Stimulated activated CD8-positive, alpha-beta memory T cell treated with anti-CD3 and anti-CD28 coated beads, Interleukin-4, amount 100 ng/mL, for 48 hours (primary cell): ENCODE measurements at regions not wholly inside any gene's neighbourhood (a gene's known extent, or its start where the extent isn't known, plus 50 kb on each side); places are given as distances from the start of the nearest gene placed in this dataset.

Source experiments
- DNase-seq: peaks from one replicate; pipeline ENCODE4 v3.0.0-alpha.2; 2020

DNA sequence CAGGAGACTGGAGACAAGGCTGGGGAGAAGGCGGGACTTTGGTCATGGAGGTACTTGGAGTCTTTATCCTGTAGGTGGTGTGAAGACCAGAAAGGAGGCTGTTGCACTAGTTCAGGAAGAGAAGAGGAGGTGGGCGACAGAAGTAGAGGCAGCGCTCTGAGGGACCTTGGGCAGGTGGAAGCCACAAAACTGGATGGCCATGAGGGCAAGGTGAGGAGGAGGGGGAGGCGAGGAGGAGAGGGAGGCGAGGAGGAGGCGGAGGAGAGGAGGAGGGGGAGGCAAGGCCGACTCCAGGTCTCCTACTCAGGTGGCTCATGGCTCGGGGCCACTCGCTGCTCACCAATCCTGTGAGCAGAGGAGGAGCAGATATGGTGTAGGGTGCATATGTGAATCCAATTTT, 125.6 kb downstream of the RPLP1 start:
- no peak for DNase-seq

GRCh38 chr15:69578787-69579583, 126.4 kb downstream of the RPLP1 start:
- DNase-seq = no peak

- DNase-seq = no peak
These were observed 127.5 kb downstream of the RPLP1 start for GRCh38 chr15:69579950-69580618.

DNA sequence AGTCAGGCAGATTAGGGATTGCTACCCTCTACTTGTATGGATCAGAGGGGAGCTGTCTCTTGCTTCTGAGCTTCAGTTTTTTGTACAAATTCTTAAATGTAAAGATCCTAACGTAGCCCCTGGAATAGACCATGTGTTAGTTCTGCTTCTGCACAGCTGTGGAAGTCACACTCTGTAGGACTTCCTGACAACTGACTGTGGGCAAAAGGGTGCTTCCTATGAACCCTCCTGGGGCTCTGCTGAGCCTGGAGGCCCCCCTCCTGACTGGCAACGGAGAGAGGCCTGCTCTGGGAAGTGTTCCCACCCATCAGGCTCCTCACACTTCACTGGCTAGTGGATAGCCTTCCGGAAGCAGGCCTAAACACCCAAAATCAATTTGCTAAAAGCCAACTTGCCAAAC, 131.0 kb downstream of the RPLP1 start:
- DNase-seq = no peak

DNA sequence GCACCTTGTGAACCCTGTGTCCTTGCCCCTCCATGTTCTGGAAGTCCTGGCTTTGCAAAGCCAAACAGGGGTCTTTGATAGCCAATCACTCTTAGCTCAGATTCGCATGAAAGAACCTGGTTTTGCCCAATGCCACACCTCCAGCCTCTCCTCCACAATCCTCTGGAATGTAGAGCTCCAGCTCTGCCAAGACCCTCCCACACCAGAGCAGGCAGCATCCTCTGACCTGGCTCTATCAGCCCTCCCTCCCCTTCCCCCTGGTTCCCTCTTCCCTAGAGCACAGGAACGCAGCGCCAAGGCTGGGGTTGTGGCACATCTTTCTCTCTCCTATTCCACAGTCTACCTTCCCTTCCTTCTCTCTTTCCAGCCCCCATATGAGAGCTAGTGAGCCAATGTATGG, 133.3 kb downstream of the RPLP1 start:
- DNase-seq = no peak

DNA sequence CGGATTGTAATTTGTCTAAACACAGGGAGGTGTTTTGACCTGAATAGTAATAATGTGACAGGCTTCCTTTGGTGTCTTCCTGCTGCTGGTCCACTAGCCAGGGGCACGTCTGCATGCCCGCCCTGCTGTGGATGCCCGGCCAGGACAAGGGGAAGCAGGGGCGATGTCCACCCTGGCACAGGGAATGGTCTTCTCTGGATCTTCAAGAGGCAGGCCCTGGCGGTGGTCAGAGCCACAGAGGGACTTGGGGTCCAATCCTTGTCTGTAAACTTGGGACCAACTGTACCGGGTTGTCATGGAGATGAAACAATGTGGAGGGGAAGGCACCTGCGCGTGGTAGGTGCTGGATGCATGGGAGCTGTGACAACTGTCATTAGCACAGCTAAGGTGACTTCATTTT, 134.1 kb downstream of the RPLP1 start:
- DNase-seq = no peak

- no peak for DNase-seq
These were observed 135.3 kb downstream of the RPLP1 start for GRCh38 chr15:69587723-69588426.

- no peak for DNase-seq
These were observed 137.6 kb downstream of the RPLP1 start for GRCh38 chr15:69590201-69590710.

DNA sequence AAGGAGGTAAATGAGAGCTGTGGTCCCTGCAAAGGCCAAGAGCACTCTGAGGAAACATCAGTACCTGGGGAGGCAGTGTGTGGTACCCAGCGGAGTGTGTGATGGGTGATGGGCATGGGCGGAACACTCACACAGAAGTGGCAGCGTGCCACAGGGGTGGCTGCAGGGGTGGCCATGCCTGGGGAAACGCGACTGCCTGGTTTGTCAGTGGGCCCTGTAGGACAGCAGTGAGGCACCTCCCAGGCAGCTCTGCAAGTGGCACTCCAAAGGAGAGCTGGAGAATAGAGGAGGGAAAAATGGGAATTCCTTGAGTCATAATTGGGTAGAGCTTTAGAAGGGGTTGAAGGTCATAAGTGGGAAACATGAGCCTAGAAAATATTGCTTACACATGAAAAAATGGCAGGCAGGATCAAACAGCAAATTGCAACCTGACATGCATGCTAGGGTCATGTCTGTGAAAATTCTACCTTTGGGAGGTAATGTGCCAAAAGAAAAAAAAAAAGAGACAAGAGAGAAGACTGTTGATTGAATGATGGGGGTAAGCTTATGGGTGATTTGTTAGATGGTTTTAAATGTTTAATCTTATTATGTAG, 138.4 kb downstream of the RPLP1 start:
- no peak for DNase-seq

- no peak for DNase-seq
These were observed 139.4 kb downstream of the RPLP1 start for GRCh38 chr15:69591905-69592508.

GRCh38 chr15:69592954-69593353, 140.3 kb downstream of the RPLP1 start:
- no peak for DNase-seq

GRCh38 chr15:69593488-69593887, 140.9 kb downstream of the RPLP1 start:
- no peak for DNase-seq

GRCh38 chr15:69593981-69594966, 141.7 kb downstream of the RPLP1 start:
- no peak for DNase-seq

- DNase-seq = no peak
These were observed 142.6 kb downstream of the RPLP1 start for GRCh38 chr15:69595009-69595791.

DNA sequence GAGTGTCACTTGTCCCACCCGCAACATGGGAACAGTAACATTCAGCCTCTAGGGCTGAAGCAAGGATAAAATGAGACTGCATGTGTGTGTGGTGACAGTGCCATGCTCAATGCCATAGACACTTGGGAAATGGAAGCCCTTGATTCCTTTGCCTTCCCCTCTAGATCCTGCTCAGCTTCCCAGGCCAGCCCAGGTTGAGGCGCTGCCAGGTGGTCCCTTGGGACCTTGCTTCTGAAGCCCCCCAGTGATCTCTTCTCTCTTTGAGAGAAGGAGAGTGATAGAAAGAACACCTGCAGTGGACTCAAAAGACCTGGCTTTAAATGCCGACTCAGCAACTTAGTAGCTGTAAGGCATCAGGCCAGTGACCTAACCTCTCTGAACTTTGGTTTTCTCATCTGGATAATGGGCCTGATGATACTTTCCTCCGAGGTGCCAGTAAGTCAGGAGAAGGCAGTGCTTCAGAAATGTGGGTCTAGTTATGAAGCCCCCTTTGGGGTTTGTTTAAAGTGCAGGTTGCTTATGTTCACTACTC, 144.5 kb downstream of the RPLP1 start:
- peak; percentile 10 for DNase-seq

DNA sequence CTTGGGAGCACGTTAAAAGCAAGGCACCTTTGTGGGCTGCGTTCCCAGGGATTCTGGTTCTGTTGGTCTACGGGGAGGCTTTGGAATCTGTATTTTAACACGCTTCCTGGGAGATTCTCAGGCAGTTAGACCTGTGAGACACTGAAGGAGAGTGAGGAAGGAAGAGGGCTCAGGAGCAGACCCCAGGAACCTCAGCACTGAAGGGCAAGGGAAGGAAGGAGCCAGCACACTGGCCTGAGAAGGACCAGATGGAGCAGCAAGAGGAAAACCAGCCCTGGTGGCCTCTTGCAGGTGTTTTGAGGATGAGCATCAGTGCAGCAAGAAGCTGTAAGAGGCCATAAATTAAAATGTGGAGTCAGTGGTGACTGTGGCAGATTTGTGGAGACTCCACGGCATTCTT, 146.7 kb downstream of the RPLP1 start:
- DNase-seq = peak; percentile 2

DNA sequence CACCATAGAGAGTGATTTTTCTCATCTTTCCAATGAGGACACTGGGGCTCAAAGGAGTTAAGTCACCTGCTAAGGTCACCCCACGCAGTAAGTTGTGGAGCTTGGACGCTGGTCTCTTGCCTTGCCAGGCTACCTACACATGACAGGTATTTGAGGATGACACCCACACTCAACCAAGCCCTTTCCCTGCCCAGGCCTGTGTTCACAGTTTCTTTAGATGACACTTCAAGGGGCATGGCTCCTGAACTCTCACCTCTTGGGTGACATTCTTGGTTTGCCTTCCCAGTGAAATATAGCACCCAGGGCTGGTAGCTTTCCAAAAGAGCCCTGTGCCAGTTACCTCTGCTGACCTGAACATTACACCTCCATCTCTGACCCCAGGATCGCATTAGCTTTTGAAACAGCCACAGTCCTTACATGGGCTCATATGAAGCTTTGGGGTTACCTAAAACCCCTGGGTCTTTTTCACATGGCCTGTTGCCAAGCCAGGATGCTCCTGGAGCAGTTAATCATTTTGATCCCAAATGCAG, 148.0 kb downstream of the RPLP1 start:
- DNase-seq = peak; percentile 2

DNA sequence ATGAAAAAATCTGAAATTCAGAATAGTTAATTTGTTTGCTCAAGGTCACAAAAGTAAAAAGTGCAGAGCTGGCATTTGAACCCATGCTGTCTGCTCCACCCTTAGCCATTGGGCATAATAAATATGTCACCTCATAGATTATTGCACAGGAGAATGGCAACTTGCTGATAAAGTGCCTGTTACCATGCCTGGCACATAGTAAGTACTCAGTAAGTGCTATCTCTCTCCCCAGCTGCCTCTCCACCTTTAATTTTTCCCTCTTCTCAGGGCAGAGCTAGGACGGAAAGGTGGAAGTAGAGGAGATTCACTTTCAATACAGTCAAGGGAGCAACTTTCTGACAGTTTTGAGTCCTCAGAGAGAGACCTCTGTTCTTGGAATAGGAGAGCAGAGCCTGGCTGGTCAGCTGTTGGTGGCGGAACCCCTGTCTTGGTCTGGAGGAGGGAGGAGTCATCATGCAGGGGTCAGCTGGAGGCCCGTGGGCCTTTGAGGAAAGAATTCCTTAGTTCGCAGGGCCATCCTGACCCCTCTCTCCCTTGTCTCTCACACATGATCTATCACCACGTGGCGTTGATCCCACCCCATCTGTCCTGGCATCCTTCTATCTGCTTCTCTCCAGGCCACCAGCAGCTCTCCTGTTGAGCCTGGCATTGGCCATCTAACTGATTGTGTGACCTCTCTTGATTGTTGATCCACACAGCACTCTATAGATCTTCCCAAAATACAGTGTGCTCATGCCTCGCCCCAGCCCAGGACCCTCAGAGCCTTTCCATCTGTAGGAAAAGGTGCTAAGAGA, 149.3 kb downstream of the RPLP1 start:
- DNase-seq = peak; percentile 6

GRCh38 chr15:69602921-69603320, 150.3 kb downstream of the RPLP1 start:
- peak; percentile 21 for DNase-seq
